ENCODE measurements at regions not wholly inside any gene's neighbourhood (a gene's known extent, or its start where the extent isn't known, plus 50 kb on each side); places are given as distances from the start of the nearest gene placed in this dataset.
A peak's percentile ranks its signal among the peaks of the same experiment; 100 is the strongest.

- BruUV-seq (replicated peaks) = no TSS peak
- Histone ChIP-seq H3K27ac (ENCODE audit: low read depth, low read length) (no peak overlapping the region), H3K9me2 (ENCODE audit: insufficient read depth) (no peaks in the 10 kb centered on the region), H3K79me2 (ENCODE audit: insufficient read depth, low read length) (no peaks in the 10 kb centered on the region), H4K20me1 (ENCODE audit: insufficient read depth) (no peaks in the 10 kb centered on the region), H3K9ac (ENCODE audit: low read length) (no peak overlapping the region), H3K4me3 (replicated peaks in 1 of 2; ENCODE audit: low read depth in 1 of 2, low read length in 2 of 2) (no peak overlapping the region), H2AFZ (ENCODE audit: low read depth, low read length, poor library complexity, severe bottlenecking) (no peak overlapping the region), H3K27me3 (ENCODE audit: insufficient read depth, low read length) (no peaks in the 10 kb centered on the region), H3K36me3 (ENCODE audit: control insufficient read depth in 1 of 2, insufficient read depth in 2 of 2, low read length in 2 of 2) (no peaks in the 10 kb centered on the region), H3K4me2 (ENCODE audit: low read length) (no peak overlapping the region), H3K4me1 (ENCODE audit: control insufficient read depth in 1 of 2, insufficient read depth in 2 of 2, low read length in 2 of 2) (no peaks in the 10 kb centered on the region), H3K9me3 (ENCODE audit: control insufficient read depth in 1 of 2, insufficient read depth in 1 of 2, low read depth in 1 of 2, low read length in 2 of 2) (no peaks in the 10 kb centered on the region)
- CTCF ChIA-PET = no interaction called here
- RAD21 ChIA-PET (ENCODE audit: low non-redundant PET in 1 of 2, low total read pairs in 2 of 2, uncharacterized antibody in 2 of 2, unreplicated experiment in 2 of 2) = no interaction called here
- POLR2A ChIA-PET = no interaction called here
- TF ChIP-seq REST (IDR thresholded peaks at IDR 0.05; ENCODE audit: low read depth) (no peak), RAD21 (IDR thresholded peaks at IDR 0.05; ENCODE audit: low read depth) (peak; percentile 29; the same call in 1 of the 2 replicates), EZH2phosphoT487 (IDR thresholded peaks at IDR 0.05; ENCODE audit: borderline replicate concordance) (no peak), POLR2AphosphoS5 (IDR thresholded peaks at IDR 0.05; ENCODE audit: low read depth, low read length) (no peak), ELF1 (IDR thresholded peaks at IDR 0.05; ENCODE audit: borderline replicate concordance, low read depth) (no peak), CTCF (IDR thresholded peaks at IDR 0.05 in 2 of 3, conservative IDR thresholded peaks at IDR 0.05 in 1 of 3; ENCODE audit: borderline replicate concordance in 1 of 3, insufficient read depth in 1 of 3, low read depth in 2 of 3, low read length in 2 of 3) (peak in 2 of 3 experiments; percentile 24 to 33; a peak in 2 of 6 replicates)
- DNase-seq (ENCODE audit: low read depth, low spot score) (no peak), ATAC-seq (peak; percentile 64)
- intact Hi-C loops (cut with micrococcal nuclease) = no loop called here
These were observed 278.9 kb downstream of the SAMD5 start for GRCh38 chr6:147787417-147787816.
